Calu3 (cell line): ENCODE measurements at regions not wholly inside any gene's neighbourhood (a gene's known extent, or its start where the extent isn't known, plus 50 kb on each side); places are given as distances from the start of the nearest gene placed in this dataset.

Experiments used
- BruUV-seq: library from RNA; stranded (reverse); fragments of 400-500 nt; replicated peaks from 2 replicates; lab custom pipeline; 2021; lab: Mats Ljungman, UMichigan
- CTCF ChIA-PET: fragments of 300-600 bp; sonication (Branson Sonifier 250); formaldehyde crosslinking; loops from one replicate; lab custom pipeline; 2022; ENCODE audit warnings: antibody characterized with exemption; lab: Charles Lee
- DNase-seq: peaks from one replicate; pipeline ENCODE4 v3.0.0; 2022
- H3K27ac Mint-ChIP-seq: one replicate; pipeline ENCODE4 v1.8.0; 2022; ENCODE audit warnings: mixed read lengths; ENCODE audit not compliant: unreplicated experiment
- H3K27me3 Mint-ChIP-seq: one replicate; pipeline ENCODE4 v1.8.0; 2022; ENCODE audit warnings: mixed read lengths; ENCODE audit not compliant: unreplicated experiment
- H3K36me3 Mint-ChIP-seq: one replicate; pipeline ENCODE4 v1.8.0; 2022; ENCODE audit warnings: mild to moderate bottlenecking, moderate library complexity, mixed read lengths; ENCODE audit not compliant: insufficient read depth, unreplicated experiment
- H3K4me1 Mint-ChIP-seq: one replicate; pipeline ENCODE4 v1.8.0; 2022; ENCODE audit warnings: mild to moderate bottlenecking, low read depth, mixed read lengths; ENCODE audit not compliant: unreplicated experiment
- H3K4me3 Mint-ChIP-seq: one replicate; pipeline ENCODE4 v1.8.0; 2022; ENCODE audit warnings: mild to moderate bottlenecking, low read depth, moderate library complexity, mixed read lengths; ENCODE audit not compliant: unreplicated experiment
- H3K9me3 Mint-ChIP-seq: one replicate; pipeline ENCODE4 v1.8.0; 2022; ENCODE audit warnings: low read depth, mixed read lengths; ENCODE audit not compliant: unreplicated experiment
- CTCF ChIP-seq: fragments of 200-600 bp; IDR thresholded peaks from one replicate; pipeline ENCODE4 v1.8.0; 2022; ENCODE audit warnings: antibody characterized with exemption; ENCODE audit not compliant: unreplicated experiment
- intact Hi-C: fragments of 100-400 bp; cut with micrococcal nuclease; formaldehyde crosslinking; loops from one replicate; pipeline ENCODE4 v1.10.0; 2022; ENCODE audit not compliant: unreplicated experiment

- Mint-ChIP-seq H3K27ac (no peak overlapping the region), H3K36me3 (no peaks in the 10 kb centered on the region), H3K4me3 (no peak overlapping the region), H3K27me3 (no peaks in the 10 kb centered on the region), H3K9me3 (peaks cover 5% of the 10 kb centered on the region), H3K4me1 (no peaks in the 10 kb centered on the region)
- DNase-seq, result no peak
- CTCF ChIA-PET, result no interaction called here
- TF ChIP-seq CTCF, result no peak
- BruUV-seq, result no TSS peak
- intact Hi-C loops, result no loop called here
These were observed 558.1 kb upstream of the ZNF804A start for GRCh38 chr2:184040230-184040629.

- DNase-seq, result no peak
- Mint-ChIP-seq H3K27me3 (no peaks in the 10 kb centered on the region), H3K4me1 (no peaks in the 10 kb centered on the region), H3K27ac (no peak overlapping the region), H3K4me3 (no peak overlapping the region), H3K9me3 (peaks cover 2% of the 10 kb centered on the region), H3K36me3 (no peaks in the 10 kb centered on the region)
- TF ChIP-seq CTCF, result no peak
- CTCF ChIA-PET, result no interaction called here
- BruUV-seq, result no TSS peak
- intact Hi-C loops, result no loop called here
These were observed 557.3 kb upstream of the ZNF804A start for GRCh38 chr2:184041077-184041476.

- no TSS peak for BruUV-seq
- TF ChIP-seq CTCF, result no peak
- intact Hi-C loops, result no loop called here
- H3K9me3 Mint-ChIP-seq, result peaks cover 2% of the 10 kb centered on the region
- H3K36me3 Mint-ChIP-seq, result no peaks in the 10 kb centered on the region
- no peaks in the 10 kb centered on the region for H3K27me3 Mint-ChIP-seq
- H3K27ac Mint-ChIP-seq, result no peak overlapping the region
- CTCF ChIA-PET, result no interaction called here
- no peaks in the 10 kb centered on the region for H3K4me1 Mint-ChIP-seq
- no peak overlapping the region for H3K4me3 Mint-ChIP-seq
- no peak for DNase-seq
These were observed 556.6 kb upstream of the ZNF804A start for GRCh38 chr2:184041777-184042176.

GRCh38 chr2:184047536-184047935 is 550.8 kb upstream of the ZNF804A start:
- no peak overlapping the region for H3K4me3 Mint-ChIP-seq
- H3K9me3 Mint-ChIP-seq, result no peaks in the 10 kb centered on the region
- H3K27me3 Mint-ChIP-seq, result no peaks in the 10 kb centered on the region
- H3K4me1 Mint-ChIP-seq, result no peaks in the 10 kb centered on the region
- intact Hi-C loops, result no loop called here
- H3K27ac Mint-ChIP-seq, result no peak overlapping the region
- CTCF ChIA-PET, result interaction anchor here (0.6 to 1.0 kb wide), 2 partner anchors 21 to 281 kb away, joined by 3 to 4 read pairs; no protein-coding TSS in a partner anchor
- DNase-seq, result no peak
- H3K36me3 Mint-ChIP-seq, result no peaks in the 10 kb centered on the region
- no peak for TF ChIP-seq CTCF
- no TSS peak for BruUV-seq

GRCh38 chr2:184049566-184049965 is 548.8 kb upstream of the ZNF804A start:
- H3K36me3 Mint-ChIP-seq, result no peaks in the 10 kb centered on the region
- no peak overlapping the region for H3K27ac Mint-ChIP-seq
- intact Hi-C loops, result no loop called here
- CTCF ChIA-PET, result no interaction called here
- DNase-seq, result no peak
- no peaks in the 10 kb centered on the region for H3K27me3 Mint-ChIP-seq
- BruUV-seq, result no TSS peak
- no peak for TF ChIP-seq CTCF
- H3K4me1 Mint-ChIP-seq, result no peaks in the 10 kb centered on the region
- no peak overlapping the region for H3K4me3 Mint-ChIP-seq
- peaks cover 3% of the 10 kb centered on the region for H3K9me3 Mint-ChIP-seq
